Loucy (cell line): ENCODE measurements at regions not wholly inside any gene's neighbourhood (a gene's known extent, or its start where the extent isn't known, plus 50 kb on each side); places are given as distances from the start of the nearest gene placed in this dataset.

Experiments used
- CTCF ChIP-seq: fragments of 200-600 bp; sonication (generic); conservative IDR thresholded peaks from 2 replicates; pipeline ENCODE4 v1.5.1; 2014; ENCODE audit warnings: mild to moderate bottlenecking, antibody characterized with exemption, low read length
- EZH2phosphoT487 ChIP-seq: fragments of 200-600 bp; IDR thresholded peaks from 2 replicates; pipeline ENCODE4 v1.6.1; 2018; ENCODE audit warnings: antibody characterized with exemption, mild to moderate bottlenecking, moderate library complexity, borderline replicate concordance

- TF ChIP-seq CTCF (no peak), EZH2phosphoT487 (no peak)
These were observed 134.1 kb upstream of the TCERG1L start for GRCh38 chr10:131445623-131446022.
